Activated T-helper 2 cell treated with anti-CD3 and anti-CD28 coated beads, Interferon-gamma antibody, Interleukin-2, Interleukin-4, amounts not matched to agents 10 μg/mL and 5 μg/mL and 100 μg/mL, durations not matched to agents 14 hours and 24 hours and 36 hours (primary cell): ENCODE measurements at regions not wholly inside any gene's neighbourhood (a gene's known extent, or its start where the extent isn't known, plus 50 kb on each side); places are given as distances from the start of the nearest gene placed in this dataset.

Experiments
- DNase-seq: peaks from one replicate; pipeline ENCODE4 v3.0.0; 2021; ENCODE audit warnings: low spot score
- H3K27ac Mint-ChIP-seq: one replicate; pipeline ENCODE4 v1.8.0; 2021; ENCODE audit warnings: mixed read lengths
- H3K27me3 Mint-ChIP-seq: one replicate; pipeline ENCODE4 v1.8.0; 2021; ENCODE audit warnings: low read depth, mixed read lengths
- H3K36me3 Mint-ChIP-seq: one replicate; pipeline ENCODE4 v1.8.0; 2021; ENCODE audit warnings: low read depth, mixed read lengths
- H3K4me1 Mint-ChIP-seq: one replicate; pipeline ENCODE4 v1.8.0; 2021; ENCODE audit warnings: low read depth, mixed read lengths
- H3K4me3 Mint-ChIP-seq: one replicate; pipeline ENCODE4 v1.8.0; 2021; ENCODE audit warnings: low read depth, mild to moderate bottlenecking, moderate library complexity, mixed read lengths
- H3K9me3 Mint-ChIP-seq: one replicate; pipeline ENCODE4 v1.8.0; 2021; ENCODE audit warnings: mixed read lengths
- intact Hi-C: fragments of 100-400 bp; cut with micrococcal nuclease; formaldehyde crosslinking; loops from one replicate; pipeline ENCODE4 v1.15.1; 2023

- H3K4me3 Mint-ChIP-seq = no peak overlapping the region
- H3K9me3 Mint-ChIP-seq = no peaks in the 10 kb centered on the region
- no peaks in the 10 kb centered on the region for H3K4me1 Mint-ChIP-seq
- H3K36me3 Mint-ChIP-seq = no peaks in the 10 kb centered on the region
- no peak for DNase-seq
- H3K27ac Mint-ChIP-seq = no peak overlapping the region
- intact Hi-C loops = no loop called here
- H3K27me3 Mint-ChIP-seq = no peaks in the 10 kb centered on the region
Measured at GRCh38 chr9:135258461-135258860, 171.0 kb downstream of the OLFM1 start.

- Mint-ChIP-seq H3K4me1 (no peaks in the 10 kb centered on the region), H3K9me3 (no peaks in the 10 kb centered on the region), H3K4me3 (no peak overlapping the region), H3K27ac (no peak overlapping the region), H3K36me3 (no peaks in the 10 kb centered on the region), H3K27me3 (no peaks in the 10 kb centered on the region)
- intact Hi-C loops = no loop called here
- no peak for DNase-seq
Measured at GRCh38 chr9:135259273-135259672, 171.8 kb downstream of the OLFM1 start.

GRCh38 chr9:135260221-135261180 lies 173.0 kb downstream of the OLFM1 start:
- H3K27me3 Mint-ChIP-seq = no peaks in the 10 kb centered on the region
- H3K4me1 Mint-ChIP-seq = no peaks in the 10 kb centered on the region
- no peaks in the 10 kb centered on the region for H3K36me3 Mint-ChIP-seq
- intact Hi-C loops = no loop called here
- H3K27ac Mint-ChIP-seq = no peak overlapping the region
- no peak overlapping the region for H3K4me3 Mint-ChIP-seq
- DNase-seq = no peak
- H3K9me3 Mint-ChIP-seq = no peaks in the 10 kb centered on the region

- intact Hi-C loops = no loop called here
- H3K9me3 Mint-ChIP-seq = no peaks in the 10 kb centered on the region
- H3K4me1 Mint-ChIP-seq = no peaks in the 10 kb centered on the region
- no peaks in the 10 kb centered on the region for H3K36me3 Mint-ChIP-seq
- H3K27ac Mint-ChIP-seq = no peak overlapping the region
- H3K27me3 Mint-ChIP-seq = no peaks in the 10 kb centered on the region
- DNase-seq = no peak
- no peak overlapping the region for H3K4me3 Mint-ChIP-seq
Measured at GRCh38 chr9:135262248-135262647, 174.8 kb downstream of the OLFM1 start.

- Mint-ChIP-seq H3K36me3 (no peaks in the 10 kb centered on the region), H3K9me3 (no peaks in the 10 kb centered on the region), H3K27ac (no peak overlapping the region), H3K4me3 (no peak overlapping the region), H3K27me3 (no peaks in the 10 kb centered on the region), H3K4me1 (no peaks in the 10 kb centered on the region)
- intact Hi-C loops = no loop called here
- no peak for DNase-seq
Measured at GRCh38 chr9:135263511-135263910, 176.0 kb downstream of the OLFM1 start.

- Mint-ChIP-seq H3K27ac (no peak overlapping the region), H3K4me1 (no peaks in the 10 kb centered on the region), H3K27me3 (no peaks in the 10 kb centered on the region), H3K36me3 (no peaks in the 10 kb centered on the region), H3K4me3 (no peak overlapping the region), H3K9me3 (no peaks in the 10 kb centered on the region)
- intact Hi-C loops = no loop called here
- no peak for DNase-seq
Measured at GRCh38 chr9:135265931-135266330, 178.5 kb downstream of the OLFM1 start.

- DNase-seq = no peak
- H3K4me3 Mint-ChIP-seq = no peak overlapping the region
- intact Hi-C loops = no loop called here
- no peaks in the 10 kb centered on the region for H3K9me3 Mint-ChIP-seq
- H3K36me3 Mint-ChIP-seq = no peaks in the 10 kb centered on the region
- no peak overlapping the region for H3K27ac Mint-ChIP-seq
- H3K27me3 Mint-ChIP-seq = no peaks in the 10 kb centered on the region
- H3K4me1 Mint-ChIP-seq = no peaks in the 10 kb centered on the region
Measured at GRCh38 chr9:135267191-135267809, 179.8 kb downstream of the OLFM1 start.

- H3K4me3 Mint-ChIP-seq = no peak overlapping the region
- H3K27ac Mint-ChIP-seq = no peak overlapping the region
- no peak for DNase-seq
- H3K9me3 Mint-ChIP-seq = no peaks in the 10 kb centered on the region
- H3K27me3 Mint-ChIP-seq = no peaks in the 10 kb centered on the region
- no peaks in the 10 kb centered on the region for H3K4me1 Mint-ChIP-seq
- H3K36me3 Mint-ChIP-seq = no peaks in the 10 kb centered on the region
- intact Hi-C loops = no loop called here
Measured at GRCh38 chr9:135268031-135268430, 180.6 kb downstream of the OLFM1 start.

GRCh38 chr9:135268981-135269380 lies 181.5 kb downstream of the OLFM1 start:
- no peak for DNase-seq
- H3K27me3 Mint-ChIP-seq = no peaks in the 10 kb centered on the region
- H3K27ac Mint-ChIP-seq = no peak overlapping the region
- H3K4me3 Mint-ChIP-seq = no peak overlapping the region
- H3K4me1 Mint-ChIP-seq = no peaks in the 10 kb centered on the region
- H3K36me3 Mint-ChIP-seq = no peaks in the 10 kb centered on the region
- intact Hi-C loops = no loop called here
- no peaks in the 10 kb centered on the region for H3K9me3 Mint-ChIP-seq

- no peak for DNase-seq
- Mint-ChIP-seq H3K36me3 (no peaks in the 10 kb centered on the region), H3K27me3 (no peaks in the 10 kb centered on the region), H3K4me3 (no peak overlapping the region), H3K27ac (no peak overlapping the region), H3K9me3 (no peaks in the 10 kb centered on the region), H3K4me1 (no peaks in the 10 kb centered on the region)
- intact Hi-C loops = no loop called here
Measured at GRCh38 chr9:135269912-135270830, 182.7 kb downstream of the OLFM1 start.

GRCh38 chr9:135271425-135271824 lies 184.0 kb downstream of the OLFM1 start:
- no peak overlapping the region for H3K4me3 Mint-ChIP-seq
- no peaks in the 10 kb centered on the region for H3K9me3 Mint-ChIP-seq
- no peak overlapping the region for H3K27ac Mint-ChIP-seq
- intact Hi-C loops = no loop called here
- no peak for DNase-seq
- no peaks in the 10 kb centered on the region for H3K4me1 Mint-ChIP-seq
- H3K27me3 Mint-ChIP-seq = no peaks in the 10 kb centered on the region
- no peaks in the 10 kb centered on the region for H3K36me3 Mint-ChIP-seq

GRCh38 chr9:135272608-135273007 lies 185.1 kb downstream of the OLFM1 start:
- no peak for DNase-seq
- H3K27me3 Mint-ChIP-seq = no peaks in the 10 kb centered on the region
- no peaks in the 10 kb centered on the region for H3K4me1 Mint-ChIP-seq
- intact Hi-C loops = no loop called here
- H3K36me3 Mint-ChIP-seq = no peaks in the 10 kb centered on the region
- no peaks in the 10 kb centered on the region for H3K9me3 Mint-ChIP-seq
- no peak overlapping the region for H3K27ac Mint-ChIP-seq
- no peak overlapping the region for H3K4me3 Mint-ChIP-seq
